ENCODE measurements at regions not wholly inside any gene's neighbourhood (a gene's known extent, or its start where the extent isn't known, plus 50 kb on each side); places are given as distances from the start of the nearest gene placed in this dataset.

DNA sequence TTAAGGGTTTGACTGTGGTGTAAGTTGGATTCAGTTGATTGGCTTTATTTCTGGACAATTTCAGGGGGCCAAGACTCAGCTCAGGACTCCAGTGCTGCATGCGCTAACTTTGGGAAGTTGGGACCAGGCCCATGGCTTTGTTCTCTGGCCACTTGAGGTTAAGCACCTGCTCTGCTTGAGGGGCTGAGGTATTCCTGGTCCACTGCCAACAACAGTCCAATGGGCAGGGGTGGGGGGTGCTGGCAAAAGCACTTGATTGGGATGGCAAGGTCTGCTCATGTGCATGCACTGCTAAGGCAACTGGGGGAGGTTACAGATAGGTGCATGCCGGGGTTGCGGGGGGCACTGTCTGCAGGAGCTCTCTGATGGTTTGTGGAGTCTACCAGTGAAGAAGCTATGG lies 52.6 kb upstream of the ASB17 start:
- DNase-seq, result no peak

- DNase-seq, result no peak
Observed at GRCh38 chr1:75985827-75986226, 53.6 kb upstream of the ASB17 start.

- no peak for DNase-seq
Observed at GRCh38 chr1:75986478-75986877, 54.3 kb upstream of the ASB17 start.

DNA sequence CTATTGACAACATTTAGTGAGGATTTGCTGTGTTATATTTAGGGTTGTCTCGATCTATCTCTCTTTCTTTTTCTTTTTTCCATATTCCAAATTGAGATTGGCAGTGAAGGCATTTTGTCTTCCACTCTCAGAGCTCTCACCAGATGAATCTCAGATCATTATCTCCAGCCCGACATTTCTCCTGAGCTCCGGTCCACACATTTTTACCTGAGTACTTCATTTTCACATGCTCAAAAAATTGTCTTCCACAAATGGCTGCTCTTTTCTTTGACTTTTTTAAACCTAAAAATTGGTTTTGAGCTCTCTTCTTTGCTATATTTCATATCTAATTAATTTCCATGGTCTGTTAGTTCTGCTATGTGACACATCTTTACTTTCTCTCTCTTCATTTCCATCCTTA lies 56.9 kb upstream of the ASB17 start:
- no peak for DNase-seq

DNA sequence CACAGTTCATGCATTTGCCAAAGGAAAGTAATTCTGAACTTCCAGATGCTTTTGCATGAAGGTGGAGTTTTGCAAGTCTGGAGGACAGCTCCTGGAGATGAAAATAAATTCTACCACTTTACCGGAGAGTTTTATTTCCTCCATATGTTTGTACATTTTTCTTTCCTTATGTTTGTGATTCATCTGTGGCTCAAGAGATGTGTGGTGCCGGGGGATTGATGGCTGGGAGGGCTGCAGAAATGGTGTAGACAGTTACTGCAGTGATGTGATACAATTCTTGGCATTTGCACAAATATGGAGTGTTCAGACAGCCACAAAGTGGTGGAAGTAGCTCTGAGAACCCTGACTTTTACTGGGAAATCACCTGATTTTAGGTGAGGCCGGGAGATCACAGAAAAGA lies 58.5 kb upstream of the ASB17 start:
- no peak for DNase-seq

- DNase-seq, result peak; percentile 72
Observed at GRCh38 chr1:75991497-75992114, 59.4 kb upstream of the ASB17 start.

- DNase-seq, result no peak
Observed at GRCh38 chr1:75992312-75992711, 60.1 kb upstream of the ASB17 start.

GRCh38 chr1:75993661-75994060 lies 61.5 kb upstream of the ASB17 start:
- DNase-seq, result no peak

DNA sequence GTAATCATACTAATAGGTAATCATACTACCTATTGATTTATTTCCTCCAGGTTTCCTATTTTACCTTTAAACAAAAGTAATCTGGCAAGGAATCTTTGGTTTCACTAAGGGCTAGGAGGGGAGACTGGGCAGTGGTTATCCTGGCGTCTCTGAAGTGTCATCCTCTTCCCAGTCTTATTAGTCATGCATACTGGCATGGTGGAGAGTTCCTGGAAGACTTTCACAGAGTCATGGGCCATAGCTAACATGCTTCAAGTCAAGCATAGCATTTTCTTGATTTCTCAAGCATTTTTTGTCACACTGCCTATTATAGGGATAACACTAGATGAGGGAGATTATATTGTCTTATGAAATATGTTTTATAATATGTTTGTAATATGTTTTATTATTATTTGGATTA lies 64.0 kb upstream of the ASB17 start:
- no peak for DNase-seq

GRCh38 chr1:75999034-75999433 lies 66.8 kb upstream of the ASB17 start:
- DNase-seq, result no peak

DNA sequence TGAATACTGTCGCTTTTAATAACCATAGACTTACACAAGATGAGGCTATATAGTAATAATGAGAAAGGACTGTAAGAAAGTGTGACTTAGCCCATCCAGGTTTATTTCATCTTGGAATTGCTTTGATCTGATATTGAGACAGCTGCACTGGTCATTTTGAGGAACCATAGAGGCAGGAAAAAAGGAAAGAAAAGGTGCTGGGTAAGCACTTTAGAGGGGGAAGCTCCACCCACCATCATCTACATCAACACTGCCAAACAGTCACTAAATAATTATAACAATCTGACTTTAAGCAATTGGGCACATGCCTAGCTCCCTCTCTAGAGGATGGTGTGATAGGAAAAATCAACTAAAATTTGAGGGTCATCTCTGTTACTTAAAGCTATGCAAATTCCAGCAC lies 70.6 kb upstream of the ST6GALNAC3 start:
- no peak for DNase-seq

DNA sequence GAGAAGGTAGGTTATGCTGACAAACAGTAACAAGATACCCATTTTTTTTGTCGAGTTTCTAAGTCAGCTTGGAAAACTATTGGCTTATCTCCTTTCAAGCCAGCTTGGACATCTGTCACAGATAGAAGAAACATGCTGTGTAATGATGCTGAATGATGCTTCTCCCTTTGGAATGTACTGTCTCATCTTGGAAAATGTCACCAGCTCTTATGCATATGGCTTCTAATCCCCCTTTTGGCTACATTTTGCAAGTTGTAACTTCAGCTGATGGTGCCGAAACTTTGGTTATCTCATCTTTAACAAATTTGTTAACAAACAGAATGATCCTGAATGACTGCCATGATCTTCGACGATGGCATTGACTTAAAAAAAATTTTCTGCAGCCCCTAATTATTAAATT lies 68.8 kb upstream of the ST6GALNAC3 start:
- DNase-seq, result no peak

DNA sequence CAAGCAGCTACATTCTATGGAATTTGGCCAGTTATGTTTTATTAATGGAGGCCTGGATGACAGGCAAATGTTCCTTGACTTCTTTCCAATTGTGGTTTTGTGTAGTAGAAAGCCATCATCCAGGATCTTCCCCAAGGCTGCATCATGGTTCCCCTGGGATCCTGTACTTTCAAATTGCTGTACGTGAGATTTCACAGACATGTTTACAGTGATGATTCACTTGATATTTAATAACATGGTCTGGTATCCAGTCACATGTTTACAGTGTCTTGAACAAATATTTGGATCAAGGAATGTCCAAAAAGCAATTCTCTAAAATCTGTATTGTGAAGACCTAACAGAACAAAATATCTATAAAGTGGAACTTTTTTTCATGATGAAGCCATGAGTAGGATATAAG lies 68.3 kb upstream of the ST6GALNAC3 start:
- DNase-seq, result no peak

- DNase-seq, result no peak
Observed at GRCh38 chr1:76010802-76011201, 63.7 kb upstream of the ST6GALNAC3 start.

- no peak for DNase-seq
Observed at GRCh38 chr1:76012341-76013205, 62.0 kb upstream of the ST6GALNAC3 start.

DNA sequence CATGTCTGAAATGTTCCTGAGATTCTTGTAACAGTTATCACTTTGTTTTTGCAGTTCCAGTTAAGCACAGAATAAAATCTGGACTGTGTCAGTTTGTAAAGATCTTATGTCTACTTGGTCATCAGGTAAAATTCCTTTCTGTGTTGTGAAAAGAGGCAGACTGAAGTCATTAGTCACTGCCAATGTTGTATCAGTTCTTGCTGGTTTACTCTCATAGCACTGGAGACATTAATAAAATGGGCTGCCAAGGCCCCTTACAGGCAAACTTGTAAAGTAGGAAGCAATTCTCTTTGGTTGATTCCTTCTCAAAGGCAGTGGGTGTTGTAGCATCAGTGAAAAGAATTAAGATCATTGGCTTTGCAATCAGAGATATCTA lies 61.4 kb upstream of the ST6GALNAC3 start:
- DNase-seq, result no peak

GRCh38 chr1:76015478-76016103 lies 59.0 kb upstream of the ST6GALNAC3 start:
- no peak for DNase-seq

DNA sequence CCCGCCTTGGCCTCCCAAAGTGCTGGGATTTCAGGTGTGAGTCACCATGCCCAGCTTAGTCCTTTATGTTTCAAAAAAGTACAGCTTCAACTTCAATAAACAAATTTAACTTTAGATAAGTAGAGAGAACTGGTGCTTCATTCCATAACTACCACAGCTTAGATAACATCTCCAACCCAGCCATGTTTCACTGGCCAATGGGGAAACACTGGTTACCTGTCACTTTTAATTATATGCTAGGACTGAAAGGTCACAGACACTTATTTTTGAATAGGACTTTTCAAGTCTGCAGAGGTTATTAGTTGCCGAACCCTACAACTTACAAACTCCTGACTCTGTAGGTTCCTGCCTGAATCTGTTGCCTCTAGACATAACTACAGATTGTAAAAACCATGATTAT lies 56.5 kb upstream of the ST6GALNAC3 start:
- DNase-seq, result no peak

- DNase-seq, result no peak
Observed at GRCh38 chr1:76021846-76022245, 52.7 kb upstream of the ST6GALNAC3 start.

DNA sequence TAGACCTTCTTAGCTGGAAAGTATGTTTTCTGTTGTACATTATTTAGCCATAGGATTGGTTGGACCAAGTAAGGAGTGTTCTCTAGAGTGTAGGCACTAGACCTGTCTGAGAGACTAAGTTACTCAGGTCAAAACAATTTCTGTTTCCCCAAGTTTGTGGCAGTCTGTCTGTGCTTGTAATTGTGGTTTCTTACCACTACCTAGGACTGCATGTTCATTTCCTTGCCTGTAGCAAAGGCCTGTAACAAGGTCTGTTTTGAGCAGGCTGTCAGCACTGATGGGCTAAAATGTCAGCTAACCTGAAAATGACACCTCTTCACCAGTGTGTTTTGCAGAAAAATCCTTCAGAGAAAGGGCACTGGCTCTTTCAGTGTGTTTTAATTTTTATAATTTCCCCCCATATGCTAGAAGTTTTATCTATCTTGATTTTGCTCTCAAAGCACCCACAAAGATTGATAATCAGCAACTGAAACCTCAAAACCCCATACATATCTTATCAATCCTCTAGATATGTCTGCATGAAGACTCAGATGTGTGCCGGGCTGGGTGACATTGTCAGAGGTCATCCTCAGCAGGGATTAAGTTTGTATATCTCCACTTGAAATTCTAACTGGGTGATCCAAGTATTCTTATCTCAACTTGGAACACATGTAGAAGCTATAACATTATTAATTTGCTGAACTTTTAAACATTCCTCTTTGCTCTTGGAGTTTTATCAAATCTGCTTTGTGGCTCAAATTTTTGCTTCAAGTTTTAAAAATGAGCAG lies 50.7 kb upstream of the ST6GALNAC3 start:
- DNase-seq, result no peak

Measured in activated CD8-positive, alpha-beta memory T cell treated with anti-CD3 and anti-CD28 coated beads, Interleukin-2, amount 50 U/mL, for 4 hours (primary cell).